Gastroesophageal sphincter (tissue), 3 donors: ENCODE measurements at regions not wholly inside any gene's neighbourhood (a gene's known extent, or its start where the extent isn't known, plus 50 kb on each side); places are given as distances from the start of the nearest gene placed in this dataset.
"Not testable (repeated sequence)": the region's sequence is repeated elsewhere in the genome, so short reads cannot be mapped to it uniquely, and the experiment has no call there.

Experiments
- CTCF ChIP-seq, 4 experiments: fragments of 200-600 bp in 2 of 4; fragments of 450-650 bp in 2 of 4; sonication (generic) in 1 of 4; IDR thresholded peaks; one replicate each; pipeline ENCODE4 v1.5.1; 2017 to 2019; ENCODE audit warnings: antibody characterized with exemption in 4 of 4, mild to moderate bottlenecking in 2 of 4, moderate library complexity in 2 of 4
- POLR2A ChIP-seq, 2 donors: fragments of 450-650 bp; IDR thresholded peaks; one replicate each; pipeline ENCODE4 v1.6.1; 2017; ENCODE audit warnings: antibody characterized with exemption in 2 of 2, mild to moderate bottlenecking in 2 of 2, moderate library complexity in 1 of 2

DNA sequence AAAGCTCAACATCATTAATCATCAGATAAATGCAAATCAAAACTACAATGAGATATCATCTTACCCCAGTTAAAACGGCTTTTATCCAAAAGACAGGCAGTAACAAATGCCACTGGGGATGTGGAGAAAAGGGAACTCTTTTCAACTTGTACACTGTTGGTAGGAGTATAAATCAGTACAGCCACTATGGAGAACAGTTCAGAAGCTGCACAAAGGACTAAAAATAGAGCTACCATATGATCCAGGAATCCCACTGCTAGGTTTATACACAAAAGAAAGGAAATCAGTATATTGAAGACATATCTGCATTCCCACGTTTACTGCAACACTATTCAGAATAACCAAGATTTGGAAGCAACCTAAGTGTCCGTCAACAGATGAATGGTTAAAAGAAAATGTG lies 69.3 kb upstream of the PDHA2 start:
- TF ChIP-seq CTCF, POLR2A (IDR thresholded peaks at IDR 0.05): not testable (repeated sequence)
